ENCODE measurements at regions not wholly inside any gene's neighbourhood (a gene's known extent, or its start where the extent isn't known, plus 50 kb on each side); places are given as distances from the start of the nearest gene placed in this dataset.

DNA sequence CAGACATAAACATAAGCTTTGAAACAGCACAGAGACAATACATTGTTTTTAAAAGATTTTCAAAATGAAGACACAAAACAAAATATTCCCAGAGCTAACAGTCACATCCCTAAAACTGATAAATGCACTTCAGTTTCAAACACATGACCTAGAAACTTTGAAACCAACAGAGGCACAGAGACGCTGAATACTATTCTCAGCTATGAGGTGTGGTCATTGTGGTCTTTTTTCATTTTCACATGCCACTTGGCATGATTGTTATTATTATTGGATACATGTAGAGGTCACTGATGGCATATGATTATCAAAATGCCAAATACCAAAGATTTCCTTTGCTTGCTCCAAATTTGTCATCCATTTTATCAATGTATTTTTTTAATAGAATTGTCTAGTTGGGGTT, 306.9 kb downstream of the QKI start:
- Histone ChIP-seq H4K20me1 (ENCODE audit: insufficient read depth) (no peaks in the 10 kb centered on the region), H3K4me3 (IDR thresholded peaks at IDR 0.05; ENCODE audit: insufficient read depth, low read depth, low read length) (no peak overlapping the region), H3K27ac (no peak overlapping the region), H3K79me2 (ENCODE audit: insufficient read depth, low read depth) (no peaks in the 10 kb centered on the region), H3K4me2 (no peak overlapping the region), H2AFZ (ENCODE audit: low read depth) (no peak overlapping the region), H3K9ac (no peak overlapping the region), H3K27me3 (ENCODE audit: insufficient read depth, low read depth) (no peaks in the 10 kb centered on the region), H3K4me1 (ENCODE audit: low read depth, poor library complexity, severe bottlenecking) (no peaks in the 10 kb centered on the region), H3K36me3 (ENCODE audit: insufficient read depth) (no peaks in the 10 kb centered on the region)
- no peak for TF ChIP-seq CTCF (conservative IDR thresholded peaks at IDR 0.05; ENCODE audit: low read depth, low read length)

DNA sequence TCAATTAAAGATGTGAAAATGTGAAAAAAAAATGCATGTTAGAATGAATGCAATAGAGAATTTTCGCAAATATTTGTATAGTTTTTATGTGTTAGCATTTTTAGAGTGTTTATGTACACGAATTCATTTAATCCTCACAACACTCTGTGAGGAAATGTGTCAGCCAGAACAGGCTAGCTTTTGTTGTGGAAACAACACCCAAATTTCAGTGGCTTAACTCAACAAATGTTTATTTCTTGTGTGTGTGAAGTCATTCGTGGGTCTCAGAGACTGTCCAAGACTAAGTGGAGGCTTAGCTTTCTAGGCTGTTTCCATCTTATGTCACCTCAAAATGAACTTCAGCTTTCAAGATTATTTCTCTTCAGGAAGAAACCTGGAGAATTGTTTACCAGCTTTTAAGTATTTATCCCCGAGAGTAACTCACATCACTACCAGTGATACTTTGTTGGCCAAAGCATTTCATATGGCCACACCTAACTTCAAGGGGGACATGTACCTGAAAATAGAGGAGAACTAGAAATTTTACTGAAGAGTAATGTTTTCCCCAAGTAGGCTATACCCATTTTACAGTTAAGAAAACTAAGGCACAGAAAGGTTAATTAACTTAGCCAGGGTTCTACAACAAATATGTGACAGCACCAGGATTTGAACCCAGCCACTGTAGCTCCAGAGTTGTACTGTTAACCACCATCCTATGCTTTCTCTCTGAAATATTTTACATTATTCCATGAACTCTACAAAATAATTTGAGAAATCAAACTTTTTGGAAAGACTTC, 306.1 kb downstream of the QKI start:
- H3K4me2 ChIP-seq = no peak overlapping the region
- no peaks in the 10 kb centered on the region for H3K4me1 ChIP-seq (ENCODE audit: low read depth, poor library complexity, severe bottlenecking)
- no peak overlapping the region for H3K4me3 ChIP-seq (IDR thresholded peaks at IDR 0.05; ENCODE audit: insufficient read depth, low read depth, low read length)

GRCh38 chr6:163720005-163720404, 305.5 kb downstream of the QKI start:
- no peak for TF ChIP-seq CTCF (conservative IDR thresholded peaks at IDR 0.05; ENCODE audit: low read depth, low read length)
- H3K9ac ChIP-seq = no peak overlapping the region
- H3K4me2 ChIP-seq = no peak overlapping the region
- no peak overlapping the region for H3K4me3 ChIP-seq (IDR thresholded peaks at IDR 0.05; ENCODE audit: insufficient read depth, low read depth, low read length)
- H3K36me3 ChIP-seq (ENCODE audit: insufficient read depth) = no peaks in the 10 kb centered on the region
- no peak overlapping the region for H2AFZ ChIP-seq (ENCODE audit: low read depth)
- H4K20me1 ChIP-seq (ENCODE audit: insufficient read depth) = no peaks in the 10 kb centered on the region
- no peaks in the 10 kb centered on the region for H3K4me1 ChIP-seq (ENCODE audit: low read depth, poor library complexity, severe bottlenecking)
- no peak overlapping the region for H3K27ac ChIP-seq
- H3K79me2 ChIP-seq (ENCODE audit: insufficient read depth, low read depth) = no peaks in the 10 kb centered on the region
- no peaks in the 10 kb centered on the region for H3K27me3 ChIP-seq (ENCODE audit: insufficient read depth, low read depth)

More for the DNA sequence above, 306.1 kb downstream of the QKI start:
- no peaks in the 10 kb centered on the region for H4K20me1 ChIP-seq (ENCODE audit: insufficient read depth)
- TF ChIP-seq CTCF (conservative IDR thresholded peaks at IDR 0.05; ENCODE audit: low read depth, low read length) = no peak
- no peak overlapping the region for H2AFZ ChIP-seq (ENCODE audit: low read depth)
- no peaks in the 10 kb centered on the region for H3K36me3 ChIP-seq (ENCODE audit: insufficient read depth)
- H3K27me3 ChIP-seq (ENCODE audit: insufficient read depth, low read depth) = no peaks in the 10 kb centered on the region
- no peak overlapping the region for H3K9ac ChIP-seq
- no peak overlapping the region for H3K27ac ChIP-seq
- H3K79me2 ChIP-seq (ENCODE audit: insufficient read depth, low read depth) = no peaks in the 10 kb centered on the region

DNA sequence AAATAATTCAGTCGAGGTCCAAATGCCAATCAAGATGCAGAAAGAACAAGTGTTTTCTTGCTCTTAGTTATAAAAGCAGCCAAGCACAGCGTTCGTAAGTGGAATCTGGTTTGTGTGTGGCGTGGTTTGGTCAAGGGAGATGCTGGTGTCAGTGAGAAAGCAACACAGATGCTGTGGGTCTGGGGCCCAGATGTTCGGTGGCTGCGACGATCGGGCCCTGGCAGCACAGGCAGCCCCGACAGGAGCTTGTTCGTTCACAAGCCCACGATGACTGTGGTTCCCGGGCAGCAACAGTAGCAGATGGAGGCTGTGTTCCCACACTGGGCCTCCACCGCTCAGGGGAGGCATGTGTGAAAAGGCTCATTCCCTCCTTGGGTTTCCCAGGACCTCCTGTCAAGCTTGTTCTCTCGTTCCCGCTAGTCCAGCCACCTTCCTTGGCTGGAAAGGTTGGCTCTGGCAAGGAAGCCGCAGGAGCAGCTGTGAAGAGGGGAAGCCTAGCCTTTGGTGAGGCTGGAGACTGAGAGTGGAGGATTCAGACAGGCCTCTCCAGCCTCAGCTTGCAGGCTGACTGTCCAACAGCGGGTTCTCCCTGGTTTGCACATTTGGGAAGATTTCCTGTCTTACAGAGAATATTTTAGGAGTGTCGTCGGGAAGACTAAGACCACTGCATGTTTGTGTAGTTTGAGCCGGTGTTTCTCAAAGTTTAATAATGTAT, 304.7 kb downstream of the QKI start:
- no peak overlapping the region for H3K4me2 ChIP-seq
- no peak for TF ChIP-seq CTCF (conservative IDR thresholded peaks at IDR 0.05; ENCODE audit: low read depth, low read length)

More for the DNA sequence above, 304.7 kb downstream of the QKI start:
- no peaks in the 10 kb centered on the region for H3K27me3 ChIP-seq (ENCODE audit: insufficient read depth, low read depth)
- H3K4me1 ChIP-seq (ENCODE audit: low read depth, poor library complexity, severe bottlenecking) = no peaks in the 10 kb centered on the region
- no peaks in the 10 kb centered on the region for H4K20me1 ChIP-seq (ENCODE audit: insufficient read depth)
- no peak overlapping the region for H2AFZ ChIP-seq (ENCODE audit: low read depth)
- no peak overlapping the region for H3K4me3 ChIP-seq (IDR thresholded peaks at IDR 0.05; ENCODE audit: insufficient read depth, low read depth, low read length)
- no peaks in the 10 kb centered on the region for H3K79me2 ChIP-seq (ENCODE audit: insufficient read depth, low read depth)
- H3K27ac ChIP-seq = no peak overlapping the region
- H3K9ac ChIP-seq = no peak overlapping the region
- no peaks in the 10 kb centered on the region for H3K36me3 ChIP-seq (ENCODE audit: insufficient read depth)
